ENCODE measurements at regions not wholly inside any gene's neighbourhood (a gene's known extent, or its start where the extent isn't known, plus 50 kb on each side); places are given as distances from the start of the nearest gene placed in this dataset.

DNA sequence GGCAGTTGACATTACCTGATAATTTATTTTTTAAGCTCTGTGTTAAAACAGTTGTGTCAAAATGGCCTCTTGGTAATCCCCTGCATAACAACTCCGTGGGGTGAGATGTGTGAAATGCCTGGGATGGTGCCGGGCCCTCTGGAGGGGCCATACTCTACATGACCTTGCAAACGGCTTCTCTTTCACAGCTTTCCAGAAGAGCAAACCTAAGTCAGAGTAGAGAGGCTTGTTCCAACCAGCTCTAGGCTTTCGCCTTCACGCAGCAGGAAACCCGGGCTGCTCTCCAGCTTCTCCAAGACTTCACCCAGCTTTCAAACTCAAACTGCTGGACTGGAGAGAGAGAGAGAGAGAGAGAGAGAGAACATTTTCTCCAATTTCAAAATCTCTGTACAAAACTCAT lies 120.1 kb downstream of the SNX18 start:
- Histone ChIP-seq H3K4me3 (ENCODE audit: control insufficient read depth in 1 of 7, extremely low read depth in 1 of 7, insufficient read depth in 4 of 7, low read depth in 2 of 7, low read length in 6 of 7) (no peak overlapping the region), H3K27ac (ENCODE audit: insufficient read depth in 1 of 2, low read depth in 1 of 2, low read length in 2 of 2, poor library complexity in 1 of 2, severe bottlenecking in 2 of 2) (no peak overlapping the region), H3K27me3 (replicated peaks in 2 of 5; ENCODE audit: control insufficient read depth in 4 of 5, insufficient read depth in 5 of 5, low read length in 4 of 5) (no peaks in the 10 kb centered on the region), H3K9me3 (ENCODE audit: control extremely low read depth in 1 of 5, control insufficient read depth in 4 of 5, insufficient read depth in 2 of 5, low read depth in 1 of 5, low read length in 4 of 5) (no peaks in the 10 kb centered on the region), H3K4me1 (ENCODE audit: control extremely low read depth in 1 of 4, control insufficient read depth in 4 of 4, insufficient read depth in 4 of 4, low read length in 3 of 4) (peaks cover 0 to 3% (median 0%) of the 10 kb centered on the region in 4 experiments), H3K36me3 (ENCODE audit: control insufficient read depth in 4 of 4, insufficient read depth in 4 of 4, low read length in 3 of 4) (no peaks in the 10 kb centered on the region)
- POLR2A ChIA-PET, result no interaction called here
- WGBS (ENCODE audit: insufficient coverage), result 98% methylated on average over 5 of the region's 6 CpGs
- CTCF ChIA-PET, result interaction anchor here (1.1 kb wide), 1 partner anchor 121 kb away, joined by 3 read pairs; no protein-coding TSS in a partner anchor
- DNase-seq, result no peak

DNA sequence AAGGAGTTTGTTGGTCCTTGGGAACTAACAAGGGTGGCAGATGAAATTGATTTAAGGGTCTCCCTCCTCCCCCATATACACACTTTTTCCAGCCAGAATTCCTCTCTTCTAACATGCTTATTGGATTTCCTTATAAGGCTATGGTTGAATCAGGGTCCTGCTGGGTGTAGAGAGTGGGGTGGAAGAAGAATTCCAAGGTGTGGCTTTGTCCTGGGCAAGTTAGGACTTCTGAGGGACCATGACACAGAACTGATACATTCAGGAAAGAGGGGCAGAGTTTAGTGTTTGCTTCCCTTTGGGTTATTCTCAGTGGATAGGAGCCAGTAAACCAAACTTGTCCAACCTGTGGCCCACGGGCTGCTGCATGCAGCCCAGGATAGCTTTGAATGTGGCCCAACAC lies 116.5 kb downstream of the SNX18 start:
- WGBS (ENCODE audit: insufficient coverage), result no CpG with 5 or more reads among the region's 1 CpG
- Histone ChIP-seq H3K4me3 (ENCODE audit: control insufficient read depth in 1 of 7, extremely low read depth in 1 of 7, insufficient read depth in 4 of 7, low read depth in 2 of 7, low read length in 6 of 7) (no peak overlapping the region), H3K4me1 (ENCODE audit: control extremely low read depth in 1 of 4, control insufficient read depth in 4 of 4, insufficient read depth in 4 of 4, low read length in 3 of 4) (peaks cover 0 to 3% (median 0%) of the 10 kb centered on the region in 4 experiments), H3K27me3 (replicated peaks in 2 of 5; ENCODE audit: control insufficient read depth in 4 of 5, insufficient read depth in 5 of 5, low read length in 4 of 5) (no peaks in the 10 kb centered on the region), H3K27ac (ENCODE audit: insufficient read depth in 1 of 2, low read depth in 1 of 2, low read length in 2 of 2, poor library complexity in 1 of 2, severe bottlenecking in 2 of 2) (no peak overlapping the region), H3K9me3 (ENCODE audit: control extremely low read depth in 1 of 5, control insufficient read depth in 4 of 5, insufficient read depth in 2 of 5, low read depth in 1 of 5, low read length in 4 of 5) (peaks cover 0 to 10% (median 4%) of the 10 kb centered on the region in 5 experiments), H3K36me3 (ENCODE audit: control insufficient read depth in 4 of 4, insufficient read depth in 4 of 4, low read length in 3 of 4) (no peaks in the 10 kb centered on the region)
- POLR2A ChIA-PET, result no interaction called here
- DNase-seq, result no peak
- CTCF ChIA-PET, result no interaction called here

DNA sequence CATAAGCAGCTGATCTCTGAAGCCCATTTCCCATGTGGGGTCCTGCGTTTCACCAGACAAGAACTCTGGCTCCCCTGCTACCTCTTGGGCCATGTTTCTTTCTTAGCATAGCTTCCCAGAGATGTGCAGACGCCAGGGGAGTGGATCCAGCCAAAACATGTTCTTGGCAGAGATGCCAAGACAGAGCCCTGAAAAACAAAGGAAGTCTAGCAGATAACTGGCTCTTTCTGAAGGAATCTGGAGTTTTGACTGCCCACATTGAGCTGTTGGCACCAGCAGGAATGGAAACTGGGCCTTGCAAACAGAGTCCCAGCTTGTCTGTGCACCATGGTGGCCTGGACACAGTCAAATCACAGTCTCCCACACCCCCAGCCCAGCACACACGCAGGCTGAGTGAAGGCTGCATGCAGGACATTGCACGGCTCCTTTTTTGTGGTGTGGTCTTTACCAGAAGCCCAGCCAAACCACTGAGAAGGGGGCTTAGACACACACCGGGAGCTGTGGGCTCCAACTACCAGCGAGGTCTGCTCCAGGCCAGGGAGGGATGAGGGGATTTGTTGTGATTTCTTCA lies 114.7 kb downstream of the SNX18 start:
- H3K9me3 ChIP-seq (ENCODE audit: control extremely low read depth in 1 of 5, control insufficient read depth in 4 of 5, insufficient read depth in 2 of 5, low read depth in 1 of 5, low read length in 4 of 5), result peaks cover 0 to 12% (median 4%) of the 10 kb centered on the region in 5 experiments
- H3K4me3 ChIP-seq (ENCODE audit: control insufficient read depth in 1 of 7, extremely low read depth in 1 of 7, insufficient read depth in 4 of 7, low read depth in 2 of 7, low read length in 6 of 7), result no peak overlapping the region
- CTCF ChIA-PET, result no interaction called here
- H3K27me3 ChIP-seq (replicated peaks in 2 of 5; ENCODE audit: control insufficient read depth in 4 of 5, insufficient read depth in 5 of 5, low read length in 4 of 5), result no peaks in the 10 kb centered on the region
- H3K4me1 ChIP-seq (ENCODE audit: control extremely low read depth in 1 of 4, control insufficient read depth in 4 of 4, insufficient read depth in 4 of 4, low read length in 3 of 4), result no peaks in the 10 kb centered on the region
- 100% methylated on average over 5 of the region's 6 CpGs for WGBS (ENCODE audit: insufficient coverage)
- no peak overlapping the region for H3K27ac ChIP-seq (ENCODE audit: insufficient read depth in 1 of 2, low read depth in 1 of 2, low read length in 2 of 2, poor library complexity in 1 of 2, severe bottlenecking in 2 of 2)
- no peaks in the 10 kb centered on the region for H3K36me3 ChIP-seq (ENCODE audit: control insufficient read depth in 4 of 4, insufficient read depth in 4 of 4, low read length in 3 of 4)
- POLR2A ChIA-PET, result no interaction called here
- no peak for DNase-seq

DNA sequence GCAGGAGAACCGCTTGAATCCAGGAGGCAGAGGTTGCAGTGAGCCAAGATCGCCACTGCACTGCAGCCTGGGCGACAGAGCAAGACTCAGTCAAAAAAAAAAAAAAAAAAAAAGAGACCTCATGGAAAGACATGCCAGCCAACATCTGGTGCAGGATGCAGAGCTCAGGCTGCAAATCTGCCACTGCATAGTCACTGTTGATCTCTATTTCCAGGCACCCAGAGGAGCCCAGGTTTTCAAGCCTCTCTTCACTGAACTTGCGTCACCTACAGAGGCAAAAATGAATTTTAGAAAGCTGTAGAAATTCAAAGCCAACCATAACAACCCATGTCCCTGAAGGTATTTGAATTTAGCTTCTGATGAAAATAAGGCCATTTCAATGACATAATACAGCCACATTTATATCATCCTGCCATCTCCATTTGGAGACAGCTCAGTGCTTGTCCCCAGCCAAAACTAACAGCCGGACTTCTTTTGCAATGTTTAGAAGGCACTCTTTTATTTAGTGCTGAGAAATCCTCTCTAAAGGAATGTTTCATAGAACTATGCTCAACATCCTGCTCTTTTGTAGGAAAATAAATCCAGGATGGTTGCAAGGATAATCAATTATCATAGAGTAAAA lies 113.3 kb downstream of the SNX18 start:
- Histone ChIP-seq H3K4me1 (ENCODE audit: control extremely low read depth in 1 of 4, control insufficient read depth in 4 of 4, insufficient read depth in 4 of 4, low read length in 3 of 4) (no peaks in the 10 kb centered on the region), H3K36me3 (ENCODE audit: control insufficient read depth in 4 of 4, insufficient read depth in 4 of 4, low read length in 3 of 4) (no peaks in the 10 kb centered on the region), H3K9me3 (ENCODE audit: control extremely low read depth in 1 of 5, control insufficient read depth in 4 of 5, insufficient read depth in 2 of 5, low read depth in 1 of 5, low read length in 4 of 5) (peaks cover 0 to 12% (median 4%) of the 10 kb centered on the region in 5 experiments), H3K27me3 (replicated peaks in 2 of 5; ENCODE audit: control insufficient read depth in 4 of 5, insufficient read depth in 5 of 5, low read length in 4 of 5) (no peaks in the 10 kb centered on the region), H3K4me3 (ENCODE audit: control insufficient read depth in 1 of 7, extremely low read depth in 1 of 7, insufficient read depth in 4 of 7, low read depth in 2 of 7, low read length in 6 of 7) (no peak overlapping the region), H3K27ac (ENCODE audit: insufficient read depth in 1 of 2, low read depth in 1 of 2, low read length in 2 of 2, poor library complexity in 1 of 2, severe bottlenecking in 2 of 2) (no peak overlapping the region)
- no peak for DNase-seq
- WGBS (ENCODE audit: insufficient coverage), result 100% methylated on average over 4 of the region's 5 CpGs
- ChIA-PET POLR2A (no interaction called here), CTCF (no interaction called here)

DNA sequence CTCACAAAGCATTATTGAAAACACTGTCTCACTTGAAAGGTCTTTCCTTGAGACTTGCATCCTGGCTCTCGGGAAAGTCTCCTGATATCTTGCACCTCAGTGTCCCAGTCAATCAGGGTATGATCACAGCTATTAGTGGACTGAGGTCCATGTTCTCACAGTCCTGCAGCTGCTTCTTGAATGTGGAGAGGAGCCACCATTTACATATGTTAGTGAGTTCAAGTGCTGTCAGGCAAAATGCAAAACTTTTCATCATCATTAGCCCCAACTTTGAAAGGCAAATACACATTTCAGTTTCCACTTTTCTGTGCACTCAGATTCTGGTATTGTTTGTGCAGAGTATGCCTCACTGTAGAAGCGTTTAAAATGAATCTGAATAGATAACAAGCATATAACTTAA lies 111.6 kb downstream of the SNX18 start:
- Histone ChIP-seq H3K4me3 (ENCODE audit: control insufficient read depth in 1 of 7, extremely low read depth in 1 of 7, insufficient read depth in 4 of 7, low read depth in 2 of 7, low read length in 6 of 7) (no peak overlapping the region), H3K36me3 (ENCODE audit: control insufficient read depth in 4 of 4, insufficient read depth in 4 of 4, low read length in 3 of 4) (no peaks in the 10 kb centered on the region), H3K27ac (ENCODE audit: insufficient read depth in 1 of 2, low read depth in 1 of 2, low read length in 2 of 2, poor library complexity in 1 of 2, severe bottlenecking in 2 of 2) (no peak overlapping the region), H3K27me3 (replicated peaks in 2 of 5; ENCODE audit: control insufficient read depth in 4 of 5, insufficient read depth in 5 of 5, low read length in 4 of 5) (no peaks in the 10 kb centered on the region), H3K4me1 (ENCODE audit: control extremely low read depth in 1 of 4, control insufficient read depth in 4 of 4, insufficient read depth in 4 of 4, low read length in 3 of 4) (peaks cover 0 to 3% (median 0%) of the 10 kb centered on the region in 4 experiments), H3K9me3 (ENCODE audit: control extremely low read depth in 1 of 5, control insufficient read depth in 4 of 5, insufficient read depth in 2 of 5, low read depth in 1 of 5, low read length in 4 of 5) (peaks cover 0 to 12% (median 4%) of the 10 kb centered on the region in 5 experiments)
- WGBS (ENCODE audit: insufficient coverage), result 90% methylated on average over 2 of the region's 2 CpGs
- ChIA-PET CTCF (interaction anchor here (1.2 kb wide), 1 partner anchor 175 kb away, joined by 6 read pairs; no protein-coding TSS in a partner anchor), POLR2A (no interaction called here)
- DNase-seq, result no peak

DNA sequence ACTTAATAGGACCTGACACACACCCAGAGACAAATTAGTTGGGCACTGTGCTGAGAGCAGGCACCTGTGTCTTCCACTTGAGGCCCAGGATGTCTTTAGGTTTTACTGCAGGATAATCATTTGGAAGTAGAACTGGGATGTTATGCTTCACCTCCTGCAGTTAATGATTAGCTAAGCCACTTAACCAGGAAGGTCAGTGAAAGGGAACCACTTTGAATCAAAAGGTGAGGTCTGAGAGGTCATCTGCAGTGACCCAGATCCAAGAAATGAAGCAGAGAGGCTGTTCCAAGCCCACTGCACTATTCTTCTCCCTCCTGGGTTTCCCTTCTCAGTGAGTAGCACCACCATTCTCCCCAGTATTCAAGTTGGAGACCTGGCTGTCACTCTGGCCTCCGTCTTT lies 110.5 kb downstream of the SNX18 start:
- peaks cover 0 to 3% (median 0%) of the 10 kb centered on the region in 4 experiments for H3K4me1 ChIP-seq (ENCODE audit: control extremely low read depth in 1 of 4, control insufficient read depth in 4 of 4, insufficient read depth in 4 of 4, low read length in 3 of 4)
- DNase-seq, result no peak
- H3K27me3 ChIP-seq (replicated peaks in 2 of 5; ENCODE audit: control insufficient read depth in 4 of 5, insufficient read depth in 5 of 5, low read length in 4 of 5), result no peaks in the 10 kb centered on the region
- WGBS (ENCODE audit: insufficient coverage), result 100% methylated on average over 1 of the region's 1 CpG
- H3K9me3 ChIP-seq (ENCODE audit: control extremely low read depth in 1 of 5, control insufficient read depth in 4 of 5, insufficient read depth in 2 of 5, low read depth in 1 of 5, low read length in 4 of 5), result peaks cover 0 to 12% (median 4%) of the 10 kb centered on the region in 5 experiments
- ChIA-PET POLR2A (no interaction called here), CTCF (interaction anchor here (1.2 kb wide), 1 partner anchor 174 kb away, joined by 6 read pairs; no protein-coding TSS in a partner anchor)
- no peaks in the 10 kb centered on the region for H3K36me3 ChIP-seq (ENCODE audit: control insufficient read depth in 4 of 4, insufficient read depth in 4 of 4, low read length in 3 of 4)
- H3K27ac ChIP-seq (ENCODE audit: insufficient read depth in 1 of 2, low read depth in 1 of 2, low read length in 2 of 2, poor library complexity in 1 of 2, severe bottlenecking in 2 of 2), result no peak overlapping the region
- H3K4me3 ChIP-seq (ENCODE audit: control insufficient read depth in 1 of 7, extremely low read depth in 1 of 7, insufficient read depth in 4 of 7, low read depth in 2 of 7, low read length in 6 of 7), result no peak overlapping the region

DNA sequence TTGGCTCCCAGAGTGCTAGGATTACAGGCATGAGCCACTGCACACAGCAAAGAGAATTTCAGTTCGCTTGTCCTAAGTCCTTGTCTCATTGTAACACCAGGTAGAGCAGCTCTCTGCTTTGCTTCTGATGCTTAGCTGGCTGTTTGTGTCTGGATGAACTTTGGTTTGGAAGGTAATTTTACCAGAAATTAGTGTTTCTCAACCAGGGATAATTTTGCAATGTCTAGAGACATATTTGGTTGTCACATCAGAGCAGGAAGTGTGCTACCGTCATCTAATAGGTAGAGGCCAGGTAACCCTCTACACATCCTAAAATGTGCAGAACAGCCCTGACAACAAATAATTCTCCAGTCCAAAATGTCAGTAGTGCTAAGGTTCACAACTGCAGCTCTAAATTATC lies 108.8 kb downstream of the SNX18 start:
- ChIA-PET CTCF (no interaction called here), POLR2A (no interaction called here)

More for the DNA sequence above, 108.8 kb downstream of the SNX18 start:
- WGBS (ENCODE audit: insufficient coverage), result 100% methylated on average over 2 of the region's 2 CpGs
- Histone ChIP-seq H3K36me3 (ENCODE audit: control insufficient read depth in 4 of 4, insufficient read depth in 4 of 4, low read length in 3 of 4) (no peaks in the 10 kb centered on the region), H3K4me3 (ENCODE audit: control insufficient read depth in 1 of 7, extremely low read depth in 1 of 7, insufficient read depth in 4 of 7, low read depth in 2 of 7, low read length in 6 of 7) (no peak overlapping the region), H3K4me1 (ENCODE audit: control extremely low read depth in 1 of 4, control insufficient read depth in 4 of 4, insufficient read depth in 4 of 4, low read length in 3 of 4) (peaks cover 0 to 3% (median 0%) of the 10 kb centered on the region in 4 experiments), H3K9me3 (ENCODE audit: control extremely low read depth in 1 of 5, control insufficient read depth in 4 of 5, insufficient read depth in 2 of 5, low read depth in 1 of 5, low read length in 4 of 5) (peaks cover 0 to 12% (median 4%) of the 10 kb centered on the region in 5 experiments), H3K27me3 (replicated peaks in 2 of 5; ENCODE audit: control insufficient read depth in 4 of 5, insufficient read depth in 5 of 5, low read length in 4 of 5) (no peaks in the 10 kb centered on the region), H3K27ac (ENCODE audit: insufficient read depth in 1 of 2, low read depth in 1 of 2, low read length in 2 of 2, poor library complexity in 1 of 2, severe bottlenecking in 2 of 2) (no peak overlapping the region)
- DNase-seq, result no peak
